ENCODE measurements at regions not wholly inside any gene's neighbourhood (a gene's known extent, or its start where the extent isn't known, plus 50 kb on each side); places are given as distances from the start of the nearest gene placed in this dataset.

DNA sequence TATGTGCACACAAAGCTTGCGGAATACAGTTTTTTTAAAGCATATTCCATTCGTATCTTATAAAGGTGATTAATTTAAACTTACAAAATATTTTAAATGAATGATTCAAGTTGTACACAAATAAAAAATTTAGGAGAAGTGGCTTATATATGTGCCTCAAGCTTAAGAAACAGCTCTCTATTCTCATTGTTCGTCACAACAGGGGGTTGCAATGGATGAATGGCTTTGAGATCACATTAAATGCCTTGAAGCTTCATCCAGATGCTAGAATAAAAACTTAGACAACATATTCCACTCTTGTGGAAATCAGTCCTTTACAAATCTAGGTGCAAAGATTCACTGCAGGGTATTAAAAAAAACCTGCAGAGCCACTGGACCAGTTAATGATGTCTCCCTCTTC, 303.9 kb upstream of the LRFN5 start:
- no CpG with 5 or more reads among the region's 3 CpGs for WGBS (ENCODE audit: extremely low coverage, insufficient read length, low lambda C conversion rate)
- no peaks in the 10 kb centered on the region for H3K23me2 ChIP-seq (ENCODE audit: insufficient read length, low read depth, low read length, poor library complexity, severe bottlenecking)
- H3K4me1 ChIP-seq (ENCODE audit: insufficient read depth, low read length) = 0 out of 2 replicates have a peak, but pooled peaks cover 2% of the 10 kb centered on the region
- no peak overlapping the region for H3K23ac ChIP-seq (ENCODE audit: insufficient read length, low read depth, low read length)
- no peak overlapping the region for H2AFZ ChIP-seq (ENCODE audit: low read length)
- Mint-ChIP-seq H3K27ac (no peak overlapping the region), H3K4me3 (no peak overlapping the region), H3K27me3 (ENCODE audit: low read depth) (no peaks in the 10 kb centered on the region), H3K36me3 (ENCODE audit: insufficient read depth in 1 of 3, low read depth in 3 of 3) (no peaks in the 10 kb centered on the region), H3K9me3 (no peaks in the 10 kb centered on the region), H3K4me1 (peaks cover 14 to 15% of the 10 kb centered on the region in 2 experiments)
- no peak overlapping the region for H3T11ph ChIP-seq (ENCODE audit: low read length)
- H3K9me3 ChIP-seq (ENCODE audit: control insufficient read depth, low read depth, low read length) = no peaks in the 10 kb centered on the region
- H2BK5ac ChIP-seq (ENCODE audit: insufficient read length, low read length) = no peak overlapping the region
- no peak overlapping the region for H4K91ac ChIP-seq (ENCODE audit: insufficient read length, low read depth, low read length)
- no peaks in the 10 kb centered on the region for H3K79me2 ChIP-seq (ENCODE audit: insufficient read depth, low read length)
- no peak overlapping the region for H3K4ac ChIP-seq (ENCODE audit: low read depth, low read length)
- no peak overlapping the region for H3K4me2 ChIP-seq (ENCODE audit: insufficient read depth, insufficient read length, low read length)
- H2BK15ac ChIP-seq (ENCODE audit: low read depth, low read length) = no peak overlapping the region
- H3K27ac ChIP-seq (ENCODE audit: insufficient read length, low read depth, low read length) = no peak overlapping the region
- TF ChIP-seq, protein P1, sequence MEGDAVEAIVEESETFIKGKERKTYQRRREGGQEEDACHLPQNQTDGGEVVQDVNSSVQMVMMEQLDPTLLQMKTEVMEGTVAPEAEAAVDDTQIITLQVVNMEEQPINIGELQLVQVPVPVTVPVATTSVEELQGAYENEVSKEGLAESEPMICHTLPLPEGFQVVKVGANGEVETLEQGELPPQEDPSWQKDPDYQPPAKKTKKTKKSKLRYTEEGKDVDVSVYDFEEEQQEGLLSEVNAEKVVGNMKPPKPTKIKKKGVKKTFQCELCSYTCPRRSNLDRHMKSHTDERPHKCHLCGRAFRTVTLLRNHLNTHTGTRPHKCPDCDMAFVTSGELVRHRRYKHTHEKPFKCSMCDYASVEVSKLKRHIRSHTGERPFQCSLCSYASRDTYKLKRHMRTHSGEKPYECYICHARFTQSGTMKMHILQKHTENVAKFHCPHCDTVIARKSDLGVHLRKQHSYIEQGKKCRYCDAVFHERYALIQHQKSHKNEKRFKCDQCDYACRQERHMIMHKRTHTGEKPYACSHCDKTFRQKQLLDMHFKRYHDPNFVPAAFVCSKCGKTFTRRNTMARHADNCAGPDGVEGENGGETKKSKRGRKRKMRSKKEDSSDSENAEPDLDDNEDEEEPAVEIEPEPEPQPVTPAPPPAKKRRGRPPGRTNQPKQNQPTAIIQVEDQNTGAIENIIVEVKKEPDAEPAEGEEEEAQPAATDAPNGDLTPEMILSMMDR (conservative IDR thresholded peaks at IDR 0.05) = no peak
- no peak overlapping the region for H3K56ac ChIP-seq (ENCODE audit: insufficient read length, low read depth, low read length)
- H2BK12ac ChIP-seq (ENCODE audit: insufficient read length, low read depth, low read length) = no peak overlapping the region
- H4K20me1 ChIP-seq (ENCODE audit: control insufficient read depth, insufficient read depth, insufficient read length) = no peaks in the 10 kb centered on the region
- H2AK5ac ChIP-seq (ENCODE audit: insufficient read length, low read length) = no peak overlapping the region
- DNase-seq = no peak
- H4K8ac ChIP-seq (replicated peaks; ENCODE audit: insufficient read length, low read depth, low read length) = no peak overlapping the region
- H3K18ac ChIP-seq (ENCODE audit: insufficient read length, low read depth, low read length) = no peak overlapping the region
- H3K79me1 ChIP-seq (ENCODE audit: insufficient read depth, low read depth, low read length, poor library complexity, severe bottlenecking) = no peaks in the 10 kb centered on the region
- H4K5ac ChIP-seq (ENCODE audit: insufficient read length, low read depth, low read length) = no peak overlapping the region
- H3K27me3 ChIP-seq (ENCODE audit: insufficient read depth, low read length) = no peaks in the 10 kb centered on the region
- H3K14ac ChIP-seq (ENCODE audit: insufficient read depth, low read length) = no peak overlapping the region
- no peak overlapping the region for H2BK20ac ChIP-seq (ENCODE audit: low read depth, low read length, poor library complexity, severe bottlenecking)
- no peak overlapping the region for H2BK120ac ChIP-seq (ENCODE audit: low read depth, low read length, poor library complexity, severe bottlenecking)
- H3K9ac ChIP-seq (ENCODE audit: extremely low read depth, insufficient read length, low read length) = no peak overlapping the region
